Mucosa of rectum (tissue), 2 donors: ENCODE measurements at regions not wholly inside any gene's neighbourhood (a gene's known extent, or its start where the extent isn't known, plus 50 kb on each side); places are given as distances from the start of the nearest gene placed in this dataset.
"Not testable (repeated sequence)": the region's sequence is repeated elsewhere in the genome, so short reads cannot be mapped to it uniquely, and the experiment has no call there.

Source experiments
- H3K27ac ChIP-seq, 2 donors: one replicate each; pipeline ENCODE4 v1.7.0; 2013; ENCODE audit warnings: inconsistent platforms in 2 of 2, low read depth in 2 of 2, low read length in 2 of 2
- H3K27me3 ChIP-seq, 2 donors: one replicate each; pipeline ENCODE4 v1.7.0; 2013; ENCODE audit warnings: low read length in 2 of 2; ENCODE audit not compliant: control insufficient read depth in 2 of 2, insufficient read depth in 2 of 2
- H3K36me3 ChIP-seq, 2 donors: one replicate each; pipeline ENCODE4 v1.7.0; 2013; ENCODE audit warnings: low read length in 2 of 2; ENCODE audit not compliant: control insufficient read depth in 2 of 2, insufficient read depth in 2 of 2
- H3K4me1 ChIP-seq, 2 donors: one replicate each; pipeline ENCODE4 v1.7.0; 2013; ENCODE audit warnings: low read length in 2 of 2, mild to moderate bottlenecking in 1 of 2; ENCODE audit not compliant: control insufficient read depth in 2 of 2, insufficient read depth in 2 of 2
- H3K4me3 ChIP-seq, 2 donors: one replicate each; pipeline ENCODE4 v1.7.0; 2013; ENCODE audit warnings: low read length in 2 of 2
- H3K9ac ChIP-seq, 2 donors: one replicate each; pipeline ENCODE4 v1.7.0; 2013; ENCODE audit warnings: low read length in 2 of 2, low read depth in 1 of 2, mild to moderate bottlenecking in 1 of 2
- H3K9me3 ChIP-seq, 2 donors: one replicate each; pipeline ENCODE4 v1.7.0; 2013; ENCODE audit warnings: low read length in 2 of 2; ENCODE audit not compliant: control insufficient read depth in 2 of 2
- donor health status: healthy.
- donor health status: Normal muscosa, but diverticular disease.

- not testable (repeated sequence) for H3K4me3 ChIP-seq, H3K9ac ChIP-seq, H3K27me3 ChIP-seq, H3K27ac ChIP-seq, H3K36me3 ChIP-seq, H3K9me3 ChIP-seq, H3K4me1 ChIP-seq
These were observed 173.2 kb upstream of the KCTD7 start for GRCh38 chr7:66455432-66455831.

DNA sequence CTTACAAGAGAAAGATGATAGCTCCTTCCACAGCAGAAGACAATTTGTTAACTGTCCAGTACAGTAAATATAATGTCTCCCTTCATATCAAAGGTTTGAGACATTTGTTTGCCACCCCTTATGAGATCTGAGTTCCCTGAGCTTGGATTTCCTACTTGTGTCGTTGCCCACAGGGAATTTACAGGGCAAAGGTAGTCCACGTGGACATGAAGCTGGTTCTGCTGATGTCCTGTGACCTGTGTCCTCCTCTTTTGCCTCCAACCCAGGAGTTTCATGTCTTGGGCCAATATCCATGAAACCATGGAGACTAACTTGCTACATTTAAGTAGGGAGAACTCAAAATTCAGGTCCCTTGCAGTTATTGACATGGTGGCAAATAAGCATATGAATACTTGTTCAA is 172.2 kb upstream of the KCTD7 start:
- H3K9me3 ChIP-seq, H3K4me3 ChIP-seq, H3K27ac ChIP-seq, H3K27me3 ChIP-seq, H3K9ac ChIP-seq, H3K4me1 ChIP-seq, H3K36me3 ChIP-seq: not testable (repeated sequence)

DNA sequence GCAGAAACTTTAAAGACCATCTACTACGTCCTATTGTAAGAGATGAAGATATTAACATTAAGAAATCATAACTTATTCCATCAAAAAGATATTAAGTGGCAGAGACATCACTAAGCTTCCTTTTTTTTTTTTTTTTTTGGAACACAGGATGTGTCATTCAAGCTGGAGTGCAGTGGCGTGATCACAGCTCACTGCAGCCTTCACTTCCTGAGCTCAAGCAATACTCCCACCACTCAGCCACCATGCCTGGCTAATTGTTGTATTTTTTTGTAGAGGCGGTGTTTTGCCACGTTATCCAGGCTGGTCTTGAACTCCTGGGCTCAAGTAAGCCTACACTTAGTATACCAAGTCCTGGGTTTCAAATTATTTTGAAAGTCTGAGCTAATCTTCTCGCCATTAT is 169.7 kb upstream of the KCTD7 start:
- H3K9ac ChIP-seq, H3K36me3 ChIP-seq, H3K27me3 ChIP-seq, H3K27ac ChIP-seq, H3K9me3 ChIP-seq, H3K4me1 ChIP-seq, H3K4me3 ChIP-seq: not testable (repeated sequence)

GRCh38 chr7:66459783-66460413 is 168.8 kb upstream of the KCTD7 start:
- H3K9me3 ChIP-seq, H3K27me3 ChIP-seq, H3K36me3 ChIP-seq, H3K27ac ChIP-seq, H3K9ac ChIP-seq, H3K4me1 ChIP-seq, H3K4me3 ChIP-seq: not testable (repeated sequence)

DNA sequence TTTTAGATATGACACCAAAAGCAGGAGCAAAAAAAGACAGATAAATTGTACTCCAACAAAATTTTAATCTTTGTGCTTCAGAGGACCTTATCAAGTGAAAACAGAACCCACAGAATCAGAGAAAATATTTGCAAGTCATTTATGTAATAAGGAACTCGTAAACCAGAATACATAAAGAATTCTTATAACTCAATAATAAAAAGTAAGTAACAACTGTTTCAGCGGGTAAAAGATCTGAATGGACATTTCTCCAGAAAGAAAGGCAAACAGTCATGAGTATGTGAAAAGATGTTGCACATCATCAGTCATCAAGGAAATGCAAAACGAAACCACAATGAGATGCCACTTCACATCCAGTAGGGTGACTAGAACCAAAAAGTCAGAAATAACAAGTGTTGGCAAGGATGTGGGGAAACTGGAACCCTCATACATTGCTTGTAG is 167.7 kb upstream of the KCTD7 start:
- Histone ChIP-seq H3K9ac (no peak overlapping the region), H3K27me3 (no peaks in the 10 kb centered on the region), H3K9me3 (no peaks in the 10 kb centered on the region), H3K27ac (no peak overlapping the region), H3K4me3 (no peak overlapping the region), H3K36me3 (no peaks in the 10 kb centered on the region), H3K4me1 (no peaks in the 10 kb centered on the region)

- H3K4me1 ChIP-seq, H3K36me3 ChIP-seq, H3K27me3 ChIP-seq, H3K27ac ChIP-seq, H3K4me3 ChIP-seq, H3K9me3 ChIP-seq, H3K9ac ChIP-seq: not testable (repeated sequence)
These were observed 167.3 kb upstream of the KCTD7 start for GRCh38 chr7:66461397-66461796.

DNA sequence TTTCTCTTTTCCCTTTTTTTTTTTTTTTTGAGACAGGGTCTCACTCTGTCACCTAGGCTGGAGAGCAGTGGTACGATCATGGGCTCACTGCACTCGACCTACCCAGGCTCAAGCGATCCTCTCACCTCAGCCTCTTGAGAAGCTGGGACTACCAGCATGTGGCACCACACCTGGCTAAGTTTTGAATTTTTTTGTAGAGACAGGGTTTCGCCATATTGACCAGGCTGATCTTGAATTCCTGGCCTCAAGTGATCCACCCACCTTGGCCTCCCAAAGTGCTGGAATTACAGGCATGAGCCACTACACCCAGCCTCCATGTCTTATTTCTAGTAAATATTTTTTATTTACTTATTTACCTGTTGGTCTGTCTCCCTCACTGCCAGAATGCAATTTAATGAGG is 165.8 kb upstream of the KCTD7 start:
- H3K4me1 ChIP-seq, H3K36me3 ChIP-seq, H3K27ac ChIP-seq, H3K9ac ChIP-seq, H3K4me3 ChIP-seq, H3K27me3 ChIP-seq, H3K9me3 ChIP-seq: not testable (repeated sequence)

DNA sequence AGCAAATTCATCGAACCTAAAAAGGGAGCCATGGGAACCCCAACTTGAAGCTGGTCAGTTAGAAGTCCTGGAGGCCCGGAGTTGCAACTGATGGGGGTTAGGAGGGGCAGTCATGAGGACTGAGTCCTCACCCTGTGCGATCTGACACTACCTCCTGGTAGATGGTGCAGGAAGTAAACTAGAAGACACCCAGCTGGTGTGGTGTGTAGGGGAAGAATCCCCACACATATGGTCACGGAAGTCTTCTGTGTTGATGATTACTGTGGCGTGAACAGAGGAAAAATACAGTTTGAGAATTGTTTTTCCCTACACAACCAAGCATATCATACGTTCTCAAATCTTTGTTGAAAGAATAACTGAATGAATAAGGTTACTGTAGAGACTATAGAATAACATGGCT is 164.6 kb upstream of the KCTD7 start:
- H3K9ac ChIP-seq = no peak overlapping the region
- no peak overlapping the region for H3K27ac ChIP-seq
- no peaks in the 10 kb centered on the region for H3K9me3 ChIP-seq
- no peak overlapping the region for H3K4me3 ChIP-seq
- H3K36me3 ChIP-seq = no peaks in the 10 kb centered on the region
- no peaks in the 10 kb centered on the region for H3K4me1 ChIP-seq
- no peaks in the 10 kb centered on the region for H3K27me3 ChIP-seq

DNA sequence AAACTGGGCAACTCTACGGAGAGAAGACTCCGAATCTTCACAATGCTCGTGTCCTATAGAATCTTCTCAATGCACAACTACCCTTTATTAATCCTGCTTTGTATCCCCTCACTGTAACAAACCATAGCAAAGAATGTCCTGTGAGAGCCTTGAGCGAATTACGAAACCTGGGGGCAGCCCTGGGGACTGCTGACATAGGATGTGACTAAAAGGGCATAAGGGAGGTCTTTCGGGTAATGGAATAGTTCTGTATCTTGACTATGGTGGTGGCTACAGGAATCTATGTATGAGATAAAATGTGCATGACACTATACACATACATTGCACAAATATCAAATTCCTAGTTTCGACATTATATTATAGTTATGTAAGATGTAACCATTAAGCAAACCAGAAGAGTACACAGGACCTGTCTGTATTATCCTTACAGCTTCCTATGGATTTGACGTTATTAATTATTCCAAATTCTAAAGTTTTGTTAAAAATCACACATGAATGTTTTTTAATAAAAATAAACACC is 162.5 kb upstream of the KCTD7 start:
- H3K27ac ChIP-seq = no peak overlapping the region
- H3K27me3 ChIP-seq = no peaks in the 10 kb centered on the region
- H3K4me3 ChIP-seq = no peak overlapping the region
- no peak overlapping the region for H3K9ac ChIP-seq
- no peaks in the 10 kb centered on the region for H3K4me1 ChIP-seq
- no peaks in the 10 kb centered on the region for H3K9me3 ChIP-seq
- H3K36me3 ChIP-seq = no peaks in the 10 kb centered on the region

- Histone ChIP-seq H3K9ac (no peak overlapping the region), H3K27ac (no peak overlapping the region), H3K9me3 (no peaks in the 10 kb centered on the region), H3K27me3 (no peaks in the 10 kb centered on the region), H3K36me3 (no peaks in the 10 kb centered on the region), H3K4me3 (no peak overlapping the region), H3K4me1 (no peaks in the 10 kb centered on the region)
These were observed 160.8 kb upstream of the KCTD7 start for GRCh38 chr7:66467887-66468286.

DNA sequence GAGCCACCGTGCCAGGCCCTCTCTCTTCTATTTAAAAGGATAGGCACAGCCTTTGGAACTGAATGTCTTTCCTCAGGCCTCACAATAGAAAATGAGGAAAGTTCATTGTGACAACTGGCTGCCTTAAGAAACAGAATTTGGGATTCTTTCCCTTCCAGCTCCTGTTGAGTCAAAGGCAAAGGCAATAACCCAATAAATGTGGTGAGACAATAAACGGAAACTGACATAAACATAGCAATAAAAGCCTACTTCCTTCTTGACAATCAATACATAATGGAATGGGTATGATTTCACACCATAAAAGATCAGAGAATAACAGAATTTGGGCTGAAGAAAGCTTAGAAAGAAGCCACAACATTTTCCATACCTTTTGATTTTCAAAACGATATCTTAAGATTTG is 155.6 kb upstream of the KCTD7 start:
- not testable (repeated sequence) for H3K4me3 ChIP-seq, H3K9ac ChIP-seq, H3K4me1 ChIP-seq, H3K27me3 ChIP-seq, H3K36me3 ChIP-seq, H3K9me3 ChIP-seq
- peak overlapping the region in 1 of 2 donors; percentile 30 for H3K27ac ChIP-seq
